Anterior cingulate cortex (tissue), 58 donors: ENCODE measurements at regions not wholly inside any gene's neighbourhood (a gene's known extent, or its start where the extent isn't known, plus 50 kb on each side); places are given as distances from the start of the nearest gene placed in this dataset.

Experiments used
- DNase-seq, 58 donors: peaks; one replicate each; lab custom pipeline; 2025; lab: John Stamatoyannopoulos, UW

DNA sequence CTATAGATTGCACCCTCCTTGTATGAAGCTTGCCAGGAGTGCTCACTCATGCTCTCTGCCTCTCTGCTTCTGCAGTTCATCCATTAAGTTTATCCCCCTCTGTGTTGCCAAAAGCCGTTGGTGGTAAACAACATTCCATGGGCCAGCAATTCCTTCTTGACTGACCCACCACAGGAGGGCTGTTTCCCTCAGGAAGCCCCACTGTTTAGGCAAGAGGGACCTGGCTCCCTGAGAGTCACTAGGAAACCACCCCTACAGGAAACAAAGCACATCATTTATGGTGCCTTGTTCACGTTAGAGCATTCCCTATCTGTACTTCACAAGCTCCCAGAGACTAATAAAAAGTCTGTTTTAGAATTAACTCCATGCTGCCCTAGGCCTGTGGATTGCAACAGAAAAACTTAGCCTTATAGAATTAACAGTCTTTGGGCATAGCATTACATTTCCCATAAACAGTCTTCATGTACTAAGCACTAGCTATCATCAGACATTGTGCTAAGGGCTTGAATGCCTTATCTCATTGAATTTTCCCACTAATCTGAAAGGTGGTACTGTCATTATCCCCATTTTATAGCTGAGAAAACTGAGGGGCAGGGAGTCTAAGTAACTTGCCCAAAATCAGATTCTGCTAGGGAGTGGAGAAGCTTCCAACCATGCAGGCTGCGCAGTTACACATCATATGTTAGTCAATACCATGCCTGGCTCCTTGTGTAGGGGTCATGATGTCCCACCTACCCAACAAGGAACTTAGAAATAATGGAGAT, 149.9 kb downstream of the SHQ1 start:
- DNase-seq, result no peak

DNA sequence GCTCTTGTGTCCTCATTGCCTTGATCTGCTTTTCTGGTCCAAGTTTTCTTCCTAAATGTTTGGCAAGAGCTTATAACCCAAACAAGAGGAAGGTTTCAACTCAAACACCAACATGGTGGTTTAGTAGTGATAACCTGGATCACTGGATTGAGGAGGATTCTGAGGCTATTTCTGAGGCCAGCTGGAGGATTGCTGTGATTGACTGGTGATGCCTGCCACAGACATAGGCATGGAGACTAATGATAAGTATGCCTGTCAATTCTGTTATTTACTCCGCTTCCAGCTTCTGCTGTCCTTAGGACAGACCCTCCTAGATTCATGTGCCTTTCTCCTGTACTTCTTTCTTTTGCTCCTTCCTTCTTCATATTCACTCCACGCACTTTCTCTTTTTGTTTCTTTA, 150.5 kb downstream of the SHQ1 start:
- no peak for DNase-seq

DNA sequence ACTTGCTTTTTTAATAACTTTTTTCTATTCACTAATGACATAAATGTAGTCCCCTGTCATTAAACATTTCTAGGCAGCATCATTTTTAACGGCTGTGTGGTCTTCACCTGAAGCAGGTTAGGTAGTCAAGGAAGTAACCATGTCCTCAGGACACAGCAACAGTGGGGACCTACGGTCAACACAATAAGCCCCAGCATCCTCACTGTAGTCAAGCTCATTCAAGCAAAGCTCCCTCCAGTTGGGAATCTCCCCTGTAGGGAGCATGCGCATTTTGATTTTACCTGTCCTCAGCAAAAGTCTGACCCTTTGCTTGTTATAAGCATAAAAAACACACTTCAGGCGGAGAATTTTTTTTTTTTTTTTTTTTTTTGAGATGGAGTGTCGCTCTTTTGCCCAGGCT, 151.4 kb downstream of the SHQ1 start:
- no peak for DNase-seq

- no peak for DNase-seq
Observed at GRCh38 chr3:72694398-72694797, 153.8 kb downstream of the SHQ1 start.

DNA sequence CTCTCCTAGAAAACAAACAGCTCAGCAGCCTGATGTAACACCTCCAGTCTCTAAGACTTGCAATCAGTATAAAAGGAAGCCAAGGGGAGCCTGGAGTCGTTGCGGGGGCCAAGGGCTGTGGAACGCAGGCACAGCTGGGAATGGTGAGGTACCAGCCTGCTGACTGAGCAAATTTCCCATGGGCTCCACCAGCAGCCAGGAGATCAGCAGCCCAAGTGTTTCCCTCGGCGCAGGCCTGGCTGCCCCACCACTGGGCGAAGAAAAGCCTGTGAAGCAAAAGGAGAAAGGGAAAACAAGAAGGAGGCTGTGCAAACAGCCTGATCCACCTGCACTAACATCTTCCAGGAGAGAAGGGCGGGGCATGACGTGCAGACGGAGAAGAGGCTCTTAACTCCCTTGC, 155.3 kb downstream of the SHQ1 start:
- DNase-seq, result no peak

GRCh38 chr3:72690629-72691028, 157.6 kb downstream of the SHQ1 start:
- no peak for DNase-seq

DNA sequence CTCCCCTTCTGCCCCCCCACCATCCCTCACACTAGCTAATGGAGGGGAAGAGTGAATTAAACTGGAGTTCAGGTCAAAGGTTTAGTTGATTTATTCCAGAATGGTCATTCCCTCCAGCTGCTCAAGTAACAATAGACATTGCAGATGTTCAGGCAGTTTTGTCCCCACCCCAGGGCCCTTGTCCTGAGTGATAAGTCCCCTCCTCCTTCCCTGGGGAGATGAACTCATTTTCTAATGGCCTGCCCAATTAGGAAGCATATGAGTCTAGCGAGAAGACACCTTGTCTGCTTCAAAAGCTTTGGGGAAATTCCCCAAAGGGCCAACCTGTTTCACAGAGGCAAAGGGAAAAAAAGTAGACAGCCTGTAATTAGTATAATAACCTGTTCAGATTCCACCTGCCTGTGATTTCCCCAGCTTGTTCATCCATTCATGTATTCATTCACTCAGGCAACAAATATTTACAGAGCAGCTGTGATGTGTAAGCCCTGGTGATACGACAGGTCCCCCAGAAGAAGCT, 165.3 kb downstream of the SHQ1 start:
- no peak for DNase-seq

GRCh38 chr3:72681598-72681997, 166.6 kb downstream of the SHQ1 start:
- no peak for DNase-seq

- no peak for DNase-seq
Observed at GRCh38 chr3:72680766-72681165, 167.5 kb downstream of the SHQ1 start.

DNA sequence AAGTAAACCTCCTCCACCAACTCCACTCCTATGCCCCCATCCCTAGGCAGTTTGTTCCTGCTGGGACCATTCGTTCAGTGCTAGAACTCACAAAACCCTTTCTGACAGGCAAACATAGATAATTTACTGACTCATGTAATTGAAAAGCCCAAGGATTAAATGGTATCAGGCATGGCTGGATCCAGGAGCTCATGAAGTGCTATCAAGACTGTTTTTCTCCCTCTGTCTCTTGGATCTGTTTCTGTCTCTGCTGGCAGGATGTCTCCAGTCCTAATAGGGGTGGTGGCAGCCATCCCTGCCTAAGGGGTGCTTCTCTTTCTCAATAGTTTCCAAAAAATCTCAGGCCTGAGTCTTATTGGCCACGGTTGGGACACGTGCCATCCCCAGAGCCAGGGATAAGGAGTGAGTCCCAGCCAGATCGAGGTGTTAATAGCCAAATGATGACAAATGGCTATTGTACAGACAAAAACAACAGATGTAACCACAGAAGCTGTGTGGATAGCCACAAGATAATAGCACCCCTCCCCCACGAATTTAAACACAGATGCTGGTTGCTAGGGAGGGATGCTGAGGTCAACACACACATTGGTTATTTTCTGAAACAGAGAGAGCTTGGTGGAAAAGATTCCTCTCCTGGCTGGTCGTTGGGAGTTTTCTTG, 168.6 kb downstream of the SHQ1 start:
- peak in 26 of 58 donors; percentile 4 to 40 (median 14) for DNase-seq

GRCh38 chr3:72678867-72679266, 169.4 kb downstream of the SHQ1 start:
- DNase-seq, result peak in 1 of 58 donors; percentile 16

GRCh38 chr3:72678380-72678779, 169.9 kb downstream of the SHQ1 start:
- no peak for DNase-seq

GRCh38 chr3:72675243-72675642, 173.0 kb downstream of the SHQ1 start:
- no peak for DNase-seq

- DNase-seq, result no peak
Observed at GRCh38 chr3:72673011-72673771, 175.1 kb downstream of the SHQ1 start.

DNA sequence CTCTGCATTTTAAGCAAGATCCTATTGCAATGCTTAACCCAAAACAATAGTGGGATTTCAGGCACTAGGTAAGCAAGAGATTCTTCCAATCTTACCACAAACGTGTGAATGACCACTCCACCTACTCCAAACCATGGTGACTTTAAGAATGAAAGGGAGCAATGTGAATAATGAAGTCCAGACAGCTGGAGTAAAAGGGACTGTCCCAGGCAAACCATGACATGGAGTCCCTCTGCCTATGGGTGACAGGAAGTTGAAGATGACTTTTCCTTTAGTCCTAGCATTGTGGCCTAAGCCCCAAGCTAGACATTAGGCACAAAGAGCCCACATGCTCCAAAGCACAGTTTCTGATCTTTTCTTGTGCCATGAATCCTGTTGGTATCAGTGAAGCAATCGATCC, 179.0 kb downstream of the SHQ1 start:
- no peak for DNase-seq

DNA sequence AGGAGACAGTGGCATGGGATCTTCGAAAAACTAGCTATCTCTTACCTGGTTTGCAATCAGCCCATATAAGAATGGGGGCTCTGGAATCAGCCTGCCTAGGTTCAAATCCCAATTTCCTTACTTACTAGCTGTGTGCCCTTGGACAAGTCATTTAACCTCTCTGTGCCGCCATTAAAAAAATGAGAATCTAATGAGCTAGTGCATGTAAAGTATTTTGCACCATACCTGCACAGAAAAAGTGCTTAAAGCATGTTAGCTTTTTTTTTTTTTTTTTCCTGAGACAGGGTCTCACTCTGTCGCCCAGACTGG, 181.8 kb downstream of the SHQ1 start:
- no peak for DNase-seq

DNA sequence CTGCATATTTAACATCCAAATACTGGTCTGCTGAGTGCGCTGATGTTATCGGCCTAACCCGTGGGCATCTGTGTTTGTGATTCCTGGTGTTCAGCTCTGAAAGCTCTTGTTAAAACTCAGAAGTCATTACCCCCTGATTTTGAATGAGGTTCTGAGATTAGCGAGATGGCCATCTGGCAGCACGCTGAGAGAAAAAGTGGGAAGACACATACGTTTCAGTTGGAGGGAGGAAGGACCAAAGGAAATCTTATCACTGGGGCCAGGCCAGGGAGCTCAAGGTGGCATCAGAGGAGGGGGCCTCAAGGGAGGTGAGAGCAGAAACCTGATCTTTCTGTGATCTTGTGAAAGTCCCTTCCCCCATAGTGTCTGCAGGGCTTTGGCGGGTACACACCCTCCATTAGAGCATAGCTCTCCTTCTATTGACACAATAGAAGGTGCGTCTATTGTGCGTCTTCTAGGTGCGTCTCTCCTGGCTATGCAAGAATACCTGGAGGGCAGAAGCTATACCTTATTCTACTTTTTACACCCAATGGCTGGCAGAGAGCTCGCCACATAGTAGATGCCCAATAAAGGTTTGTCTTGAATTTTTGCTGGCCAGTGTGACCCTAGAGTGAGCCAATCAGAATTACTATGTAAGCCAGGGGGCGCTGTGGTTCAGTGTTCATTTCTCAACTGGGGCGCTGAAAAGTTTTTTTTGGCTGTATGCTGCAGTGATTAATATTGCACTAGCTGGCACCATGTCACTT, 182.4 kb downstream of the SHQ1 start:
- peak in 3 of 58 donors; percentile 5 to 12 (median 7) for DNase-seq

GRCh38 chr3:72665103-72665502, 183.1 kb downstream of the SHQ1 start:
- DNase-seq, result no peak

DNA sequence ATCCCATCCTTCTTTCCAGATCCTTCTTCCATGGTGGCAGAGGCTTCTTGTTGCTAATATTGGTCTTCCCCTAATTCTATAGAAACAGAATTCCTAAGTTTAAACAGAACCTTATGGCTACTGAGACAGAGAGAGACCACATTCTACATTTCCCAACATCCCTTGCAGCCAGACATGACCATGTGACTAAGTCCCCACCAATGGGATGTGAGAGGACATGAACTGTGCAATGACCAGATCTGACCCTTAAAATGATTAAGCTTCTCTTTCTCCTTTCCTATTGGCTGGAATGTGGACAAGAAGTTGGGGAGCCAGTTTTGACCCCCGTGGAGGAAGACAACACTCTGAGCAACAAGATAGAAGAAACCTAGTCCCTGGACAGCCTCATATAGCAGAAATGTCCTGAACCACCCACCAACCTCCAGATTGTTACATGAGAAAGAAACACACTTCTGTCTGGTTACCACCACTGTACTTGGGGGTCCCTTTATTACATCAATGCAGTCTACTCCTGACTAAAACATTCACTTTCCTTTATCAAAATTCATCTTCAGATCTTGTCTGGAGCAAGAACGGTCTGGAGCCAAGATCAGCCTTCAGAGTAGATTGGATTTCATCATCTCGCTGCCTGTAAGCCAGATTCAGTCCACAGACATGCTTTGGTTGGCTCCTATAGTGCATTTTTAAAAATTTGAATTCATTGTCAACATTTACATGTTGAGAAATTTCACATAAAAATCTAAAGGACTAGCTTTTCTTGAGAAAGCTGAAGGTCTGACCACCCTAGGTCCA, 183.9 kb downstream of the SHQ1 start:
- DNase-seq, result no peak

DNA sequence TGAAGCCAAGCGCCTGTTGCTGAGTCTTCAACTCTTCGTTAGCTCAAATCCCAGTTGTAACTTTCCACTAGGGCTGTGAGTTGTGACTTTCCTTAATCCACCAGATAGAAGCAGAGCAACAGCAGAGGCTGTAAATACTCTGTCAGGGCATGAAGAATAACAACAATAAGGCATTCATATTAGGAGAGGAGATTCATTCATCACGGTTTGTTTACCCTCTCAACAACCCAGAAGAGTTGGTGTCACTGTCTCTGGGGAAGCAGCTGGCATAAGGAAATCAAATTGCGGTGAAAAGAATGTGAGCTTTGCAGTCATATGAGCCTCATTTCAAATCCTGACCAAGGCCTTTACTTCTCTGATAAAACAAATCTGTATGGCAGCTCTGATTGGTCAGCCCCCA, 184.8 kb downstream of the SHQ1 start:
- DNase-seq, result peak in 23 of 58 donors; percentile 2 to 88 (median 20)
